K562 (cell line): ENCODE measurements at regions not wholly inside any gene's neighbourhood (a gene's known extent, or its start where the extent isn't known, plus 50 kb on each side); places are given as distances from the start of the nearest gene placed in this dataset.

Experiments
- ATAC-seq: fragments of 200-7000 bp; cut with Tn5 transposase; 3 replicates; pipeline ENCODE4 v1.9.1; 2020; ENCODE audit warnings: moderate library complexity
- BruUV-seq: library from RNA; stranded (reverse); fragments of 400-500 nt; replicated peaks from 2 replicates; lab custom pipeline; 2021; lab: Mats Ljungman, UMichigan
- CTCF ChIA-PET: fragments of 300-600 bp; formaldehyde crosslinking; extraction: SDS; loops from one replicate; lab custom pipeline; 2021; ENCODE audit warnings: low intra/inter-chr PET ratio; lab: Yijun Ruan, JAX
- POLR2A ChIA-PET: fragments of 300-600, 350-650 bp; sonication (Branson Sonifier 250); formaldehyde crosslinking; extraction: SDS; loops from one replicate; lab custom pipeline; 2021; ENCODE audit warnings: antibody characterized with exemption, inconsistent platforms; lab: Yijun Ruan, JAX
- DNase-seq, 4 experiments: peaks; one replicate each; pipeline versions ENCODE4 v3.0.0 to v3.0.0-alpha.2; 2011 to 2018; ENCODE audit warnings: low spot score in 3 of 4, mixed read lengths in 3 of 4; ENCODE audit errors: extremely low read depth in 1 of 4
- FAIRE-seq: peaks from 2 replicates; lab custom pipeline; 2011; peaks lifted over from hg19 to GRCh38; lab: Jason Lieb, UNC
- H2AFZ ChIP-seq: 2 replicates; pipeline ENCODE4 v1.6.0; 2011; ENCODE audit warnings: low read depth, low read length, control low read depth, inconsistent platforms
- H3K27ac ChIP-seq: fragments of 200-600 bp; 3 replicates; pipeline ENCODE4 v1.8.0; 2011; ENCODE audit warnings: low read depth, mild to moderate bottlenecking, control low read depth, inconsistent platforms, low read length, moderate library complexity, mixed read lengths; ENCODE audit errors: extremely low read depth
- H3K27me3 ChIP-seq, 2 experiments: fragments of 300-600 bp in 1 of 2; 2 replicates in 1 of 2; 3 replicates in 1 of 2; pipeline versions ENCODE4 v1.6.0 to v1.8.0; 2011; ENCODE audit warnings: inconsistent platforms in 2 of 2, low read length in 2 of 2, mild to moderate bottlenecking in 1 of 2, mixed read lengths in 1 of 2, moderate library complexity in 1 of 2; ENCODE audit not compliant: control insufficient read depth in 2 of 2, insufficient read depth in 2 of 2
- H3K36me3 ChIP-seq: fragments of 300-600 bp; 3 replicates; pipeline ENCODE4 v1.8.0; 2011; ENCODE audit warnings: mild to moderate bottlenecking, low read length, inconsistent platforms; ENCODE audit not compliant: control insufficient read depth, insufficient read depth
- H3K4me1 ChIP-seq, 2 experiments: fragments of 200-600 bp in 1 of 2; replicated peaks in 1 of 2; 2 replicates in 1 of 2; 3 replicates in 1 of 2; pipeline versions ENCODE4 v1.5.1 to v1.8.0; 2011; ENCODE audit warnings: inconsistent platforms in 2 of 2, low read length in 2 of 2, mild to moderate bottlenecking in 1 of 2, mixed read lengths in 1 of 2, moderate library complexity in 1 of 2; ENCODE audit not compliant: control insufficient read depth in 2 of 2, insufficient read depth in 2 of 2
- H3K4me2 ChIP-seq: 2 replicates; pipeline ENCODE4 v1.6.1; 2011; ENCODE audit warnings: low read length, control low read depth, inconsistent platforms, mixed read lengths; ENCODE audit not compliant: insufficient read depth
- H3K4me3 ChIP-seq: fragments of 200-600 bp; sonication (generic), shearing (Covaris generic); 2 replicates; pipeline ENCODE4 v1.5.1; 2016; ENCODE audit warnings: control low read depth, inconsistent platforms
- H3K79me2 ChIP-seq: fragments of 200-600 bp; 3 replicates; pipeline ENCODE4 v1.8.0; 2011; ENCODE audit warnings: low read length, inconsistent platforms; ENCODE audit not compliant: control insufficient read depth, insufficient read depth
- H3K9ac ChIP-seq, 2 experiments: 2 replicates each; pipeline versions ENCODE4 v1.6.0 to v1.6.1; 2011; ENCODE audit warnings: low read depth in 2 of 2, low read length in 2 of 2, control low read depth in 1 of 2, inconsistent platforms in 1 of 2, mild to moderate bottlenecking in 1 of 2, mixed read lengths in 1 of 2; ENCODE audit not compliant: insufficient read depth in 1 of 2
- H3K9me1 ChIP-seq: one replicate; pipeline ENCODE4 v1.6.0; 2011; ENCODE audit warnings: inconsistent platforms, mild to moderate bottlenecking, low read length, moderate library complexity; ENCODE audit not compliant: control insufficient read depth, insufficient read depth
- H3K9me3 ChIP-seq: replicated peaks from 2 replicates; pipeline ENCODE4 v1.5.1; 2011; ENCODE audit warnings: low read depth, low read length, inconsistent platforms; ENCODE audit not compliant: control insufficient read depth, insufficient read depth
- H4K20me1 ChIP-seq: replicated peaks from 2 replicates; pipeline ENCODE4 v1.6.1; 2011; ENCODE audit warnings: low read length, inconsistent platforms, mixed read lengths; ENCODE audit not compliant: control insufficient read depth, insufficient read depth
- CBFA2T2 ChIP-seq: fragments of 450-650 bp; conservative IDR thresholded peaks from 2 replicates; pipeline ENCODE4 v1.6.1; 2017; ENCODE audit warnings: mild to moderate bottlenecking
- CBFB ChIP-seq: sonication (generic); formaldehyde crosslinking; IDR thresholded peaks from 2 replicates; pipeline ENCODE4 v1.4.0; 2020; ENCODE audit warnings: mild to moderate bottlenecking, missing genetic modification reagents
- CBX2 ChIP-seq: fragments of 200-600 bp; sonication (generic); IDR thresholded peaks from one replicate; pipeline ENCODE4 v1.6.1; 2012; ENCODE audit warnings: mild to moderate bottlenecking, low read length, inconsistent platforms; ENCODE audit not compliant: insufficient read depth, poor library complexity, severe bottlenecking
- SMARCE1 ChIP-seq: fragments of 450-650 bp; IDR thresholded peaks from 2 replicates; pipeline ENCODE4 v1.7.1; 2016; ENCODE audit warnings: mild to moderate bottlenecking
- STAT5B ChIP-seq: fragments of 250-450 bp; sonication (Bioruptor Pico); IDR thresholded peaks from 2 replicates; pipeline ENCODE4 v1.8.0; 2021; ENCODE audit warnings: mild to moderate bottlenecking, inconsistent platforms
- ZNF23 ChIP-seq: fragments of 250-450 bp; sonication (Bioruptor Pico); IDR thresholded peaks from 2 replicates; pipeline ENCODE4 v1.4.0; 2020; ENCODE audit warnings: mild to moderate bottlenecking
- ZNF282 ChIP-seq: sonication (generic); formaldehyde crosslinking; IDR thresholded peaks from 2 replicates; pipeline ENCODE4 v1.8.1; 2023; ENCODE audit warnings: missing genetic modification reagents
- ZNF512 ChIP-seq: IDR thresholded peaks from 2 replicates; pipeline ENCODE4 v1.6.1; 2016; ENCODE audit warnings: missing genetic modification characterization, missing compliant biosample characterization
- ZNF778 ChIP-seq: fragments of 450-650 bp; formaldehyde crosslinking; IDR thresholded peaks from 2 replicates; pipeline ENCODE4 v1.4.0; 2020; ENCODE audit warnings: mild to moderate bottlenecking, moderate library complexity
- WGBS: fragments of 100-300 bp; shearing (Covaris generic); methylation state at CpG from one replicate; pipeline ENCODE4 v1.1.6; 2016; ENCODE audit warnings: low coverage, mixed read lengths; ENCODE audit not compliant: insufficient coverage; ENCODE audit errors: missing lambda C conversion rate; 5-methylcytosine and 5-hydroxymethylcytosine counted together
- in situ Hi-C: fragments of 300-500 bp; cut with MboI; formaldehyde crosslinking; loops from 4 replicates; pipeline ENCODE4 v1.15.0; 2018; ENCODE audit warnings: inconsistent platforms, mixed read lengths
- intact Hi-C: fragments of 100-400 bp; cut with micrococcal nuclease; formaldehyde crosslinking; loops from 2 replicates; pipeline ENCODE4 v1.14.2; 2022
- TF ChIP-seq, protein P1 (sequence below): fragments of 250-450 bp; sonication (Bioruptor Pico); IDR thresholded peaks from 2 replicates; pipeline ENCODE4 v1.5.0; 2020; ENCODE audit warnings: mild to moderate bottlenecking, borderline replicate concordance
- TF ChIP-seq, protein P2 (sequence below): sonication (generic); formaldehyde crosslinking; IDR thresholded peaks from 2 replicates; pipeline ENCODE4 v1.8.1; 2023; ENCODE audit warnings: mild to moderate bottlenecking, missing genetic modification reagents

- H3K4me2 ChIP-seq, result no peak overlapping the region
- ATAC-seq (no peak), FAIRE-seq (no peak), DNase-seq (no peak)
- intact Hi-C loops, result no loop called here
- no peaks in the 10 kb centered on the region for H3K27me3 ChIP-seq
- H3K27ac ChIP-seq, result no peak overlapping the region
- BruUV-seq, result no TSS peak
- H3K9ac ChIP-seq, result no peak overlapping the region
- H3K79me2 ChIP-seq, result no peaks in the 10 kb centered on the region
- no peaks in the 10 kb centered on the region for H3K36me3 ChIP-seq
- no peaks in the 10 kb centered on the region for H4K20me1 ChIP-seq
- CTCF ChIA-PET, result no interaction called here
- H3K4me1 ChIP-seq, result no peaks in the 10 kb centered on the region
- H3K9me1 ChIP-seq, result no peaks in the 10 kb centered on the region
- no peaks in the 10 kb centered on the region for H3K9me3 ChIP-seq
- H3K4me3 ChIP-seq, result no peak overlapping the region
- 0% methylated on average over 2 of the region's 3 CpGs for WGBS
- no peak for TF ChIP-seq ZNF282 (CRISPR knock-in tag)
- no peak for TF ChIP-seq ZNF778 (CRISPR knock-in tag)
- TF ChIP-seq, all 486 proteins: peak for 0
- POLR2A ChIA-PET, result no interaction called here
- in situ Hi-C loops, result no loop called here
- no peak overlapping the region for H2AFZ ChIP-seq
These were observed 223.1 kb upstream of the GPC6 start for GRCh38 chr13:93003531-93003930.

DNA sequence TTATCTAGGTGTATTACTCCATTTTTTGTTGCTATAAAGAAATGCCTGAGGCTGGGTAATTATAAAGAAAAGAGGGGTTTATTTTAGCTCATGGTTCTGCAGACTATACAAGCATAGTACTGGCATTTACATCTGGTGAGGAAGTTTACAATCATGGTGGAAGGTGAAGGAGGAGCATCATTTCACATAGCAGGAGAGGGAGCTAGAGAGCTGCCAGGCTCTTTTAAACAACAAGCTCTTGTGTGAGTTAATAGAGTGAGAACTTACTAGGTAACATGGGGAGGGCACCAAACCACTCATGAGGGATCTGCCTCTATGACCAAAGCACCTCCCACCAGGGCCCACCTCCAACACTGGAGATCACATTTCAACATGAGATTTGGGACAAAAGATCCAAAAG lies 221.7 kb upstream of the GPC6 start:
- POLR2A ChIA-PET, result no interaction called here
- Histone ChIP-seq H2AFZ (no peak overlapping the region), H3K9me1 (no peaks in the 10 kb centered on the region), H3K9me3 (no peaks in the 10 kb centered on the region), H3K4me3 (no peak overlapping the region), H4K20me1 (no peaks in the 10 kb centered on the region), H3K4me1 (no peaks in the 10 kb centered on the region), H3K4me2 (no peak overlapping the region), H3K27ac (no peak overlapping the region), H3K27me3 (no peaks in the 10 kb centered on the region), H3K36me3 (no peaks in the 10 kb centered on the region), H3K9ac (no peak overlapping the region), H3K79me2 (no peaks in the 10 kb centered on the region)
- in situ Hi-C loops, result no loop called here
- DNase-seq (no peak), ATAC-seq (no peak), FAIRE-seq (no peak)
- BruUV-seq, result no TSS peak
- CTCF ChIA-PET, result no interaction called here
- intact Hi-C loops, result no loop called here
- TF ChIP-seq, protein P1, sequence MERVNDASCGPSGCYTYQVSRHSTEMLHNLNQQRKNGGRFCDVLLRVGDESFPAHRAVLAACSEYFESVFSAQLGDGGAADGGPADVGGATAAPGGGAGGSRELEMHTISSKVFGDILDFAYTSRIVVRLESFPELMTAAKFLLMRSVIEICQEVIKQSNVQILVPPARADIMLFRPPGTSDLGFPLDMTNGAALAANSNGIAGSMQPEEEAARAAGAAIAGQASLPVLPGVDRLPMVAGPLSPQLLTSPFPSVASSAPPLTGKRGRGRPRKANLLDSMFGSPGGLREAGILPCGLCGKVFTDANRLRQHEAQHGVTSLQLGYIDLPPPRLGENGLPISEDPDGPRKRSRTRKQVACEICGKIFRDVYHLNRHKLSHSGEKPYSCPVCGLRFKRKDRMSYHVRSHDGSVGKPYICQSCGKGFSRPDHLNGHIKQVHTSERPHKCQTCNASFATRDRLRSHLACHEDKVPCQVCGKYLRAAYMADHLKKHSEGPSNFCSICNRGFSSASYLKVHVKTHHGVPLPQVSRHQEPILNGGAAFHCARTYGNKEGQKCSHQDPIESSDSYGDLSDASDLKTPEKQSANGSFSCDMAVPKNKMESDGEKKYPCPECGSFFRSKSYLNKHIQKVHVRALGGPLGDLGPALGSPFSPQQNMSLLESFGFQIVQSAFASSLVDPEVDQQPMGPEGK (CRISPR knock-in tag), result no peak
- TF ChIP-seq CBFA2T2 (no peak), CBFB (CRISPR knock-in tag) (no peak), ZNF23 (CRISPR knock-in tag) (no peak), ZNF512 (tag) (no peak), STAT5B (CRISPR knock-in tag) (no peak), CBX2 (no peak), SMARCE1 (no peak)
- TF ChIP-seq, protein P2, sequence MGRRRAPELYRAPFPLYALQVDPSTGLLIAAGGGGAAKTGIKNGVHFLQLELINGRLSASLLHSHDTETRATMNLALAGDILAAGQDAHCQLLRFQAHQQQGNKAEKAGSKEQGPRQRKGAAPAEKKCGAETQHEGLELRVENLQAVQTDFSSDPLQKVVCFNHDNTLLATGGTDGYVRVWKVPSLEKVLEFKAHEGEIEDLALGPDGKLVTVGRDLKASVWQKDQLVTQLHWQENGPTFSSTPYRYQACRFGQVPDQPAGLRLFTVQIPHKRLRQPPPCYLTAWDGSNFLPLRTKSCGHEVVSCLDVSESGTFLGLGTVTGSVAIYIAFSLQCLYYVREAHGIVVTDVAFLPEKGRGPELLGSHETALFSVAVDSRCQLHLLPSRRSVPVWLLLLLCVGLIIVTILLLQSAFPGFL (CRISPR knock-in tag), result no peak
